ENCODE measurements at regions not wholly inside any gene's neighbourhood (a gene's known extent, or its start where the extent isn't known, plus 50 kb on each side); places are given as distances from the start of the nearest gene placed in this dataset.

DNA sequence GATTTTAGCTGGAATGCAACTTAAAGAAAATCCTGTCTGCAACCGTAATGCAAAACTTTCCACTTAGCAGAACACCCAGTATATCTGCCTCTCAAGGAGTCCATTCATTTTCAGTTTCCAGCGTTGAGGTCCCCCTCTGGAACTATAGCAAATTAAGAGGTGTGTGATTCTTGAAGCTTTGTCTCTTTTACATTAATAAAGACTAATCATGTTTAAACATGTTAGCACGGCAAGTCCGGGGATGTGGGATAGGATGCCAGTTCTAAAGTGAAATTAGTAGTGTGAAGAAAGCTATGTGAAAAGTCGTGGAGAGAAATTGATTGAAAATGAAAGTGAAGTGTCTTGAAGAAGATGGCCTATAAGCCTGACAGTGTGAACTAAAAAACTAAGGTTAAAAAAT lies 429.1 kb downstream of the NR2F1-AS1 start:
- no peak overlapping the region for H3K27ac ChIP-seq

DNA sequence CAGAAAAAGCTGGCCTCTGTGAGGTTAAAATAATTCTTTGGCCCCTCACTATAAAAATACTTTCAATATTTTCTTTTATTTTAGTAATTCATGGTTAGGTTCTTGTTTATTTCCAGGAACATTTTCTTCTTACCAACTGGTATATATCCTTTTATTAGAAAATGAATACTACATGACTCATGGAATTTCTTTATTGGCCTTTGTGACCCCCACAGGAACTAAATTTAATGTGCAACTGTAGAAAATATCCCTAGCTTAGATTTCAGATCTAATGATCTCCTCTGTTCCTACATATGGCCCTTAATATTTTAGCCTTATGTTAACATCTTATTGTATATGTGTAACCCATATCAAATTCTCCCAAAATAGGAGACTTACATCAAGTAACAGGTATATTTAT lies 429.9 kb downstream of the NR2F1-AS1 start:
- TF ChIP-seq, protein P1, sequence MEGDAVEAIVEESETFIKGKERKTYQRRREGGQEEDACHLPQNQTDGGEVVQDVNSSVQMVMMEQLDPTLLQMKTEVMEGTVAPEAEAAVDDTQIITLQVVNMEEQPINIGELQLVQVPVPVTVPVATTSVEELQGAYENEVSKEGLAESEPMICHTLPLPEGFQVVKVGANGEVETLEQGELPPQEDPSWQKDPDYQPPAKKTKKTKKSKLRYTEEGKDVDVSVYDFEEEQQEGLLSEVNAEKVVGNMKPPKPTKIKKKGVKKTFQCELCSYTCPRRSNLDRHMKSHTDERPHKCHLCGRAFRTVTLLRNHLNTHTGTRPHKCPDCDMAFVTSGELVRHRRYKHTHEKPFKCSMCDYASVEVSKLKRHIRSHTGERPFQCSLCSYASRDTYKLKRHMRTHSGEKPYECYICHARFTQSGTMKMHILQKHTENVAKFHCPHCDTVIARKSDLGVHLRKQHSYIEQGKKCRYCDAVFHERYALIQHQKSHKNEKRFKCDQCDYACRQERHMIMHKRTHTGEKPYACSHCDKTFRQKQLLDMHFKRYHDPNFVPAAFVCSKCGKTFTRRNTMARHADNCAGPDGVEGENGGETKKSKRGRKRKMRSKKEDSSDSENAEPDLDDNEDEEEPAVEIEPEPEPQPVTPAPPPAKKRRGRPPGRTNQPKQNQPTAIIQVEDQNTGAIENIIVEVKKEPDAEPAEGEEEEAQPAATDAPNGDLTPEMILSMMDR (conservative IDR thresholded peaks at IDR 0.05) = no peak
- no peak overlapping the region for H3K27ac ChIP-seq

More for the DNA sequence above, 429.1 kb downstream of the NR2F1-AS1 start:
- TF ChIP-seq, protein P1 (conservative IDR thresholded peaks at IDR 0.05) = no peak

DNA sequence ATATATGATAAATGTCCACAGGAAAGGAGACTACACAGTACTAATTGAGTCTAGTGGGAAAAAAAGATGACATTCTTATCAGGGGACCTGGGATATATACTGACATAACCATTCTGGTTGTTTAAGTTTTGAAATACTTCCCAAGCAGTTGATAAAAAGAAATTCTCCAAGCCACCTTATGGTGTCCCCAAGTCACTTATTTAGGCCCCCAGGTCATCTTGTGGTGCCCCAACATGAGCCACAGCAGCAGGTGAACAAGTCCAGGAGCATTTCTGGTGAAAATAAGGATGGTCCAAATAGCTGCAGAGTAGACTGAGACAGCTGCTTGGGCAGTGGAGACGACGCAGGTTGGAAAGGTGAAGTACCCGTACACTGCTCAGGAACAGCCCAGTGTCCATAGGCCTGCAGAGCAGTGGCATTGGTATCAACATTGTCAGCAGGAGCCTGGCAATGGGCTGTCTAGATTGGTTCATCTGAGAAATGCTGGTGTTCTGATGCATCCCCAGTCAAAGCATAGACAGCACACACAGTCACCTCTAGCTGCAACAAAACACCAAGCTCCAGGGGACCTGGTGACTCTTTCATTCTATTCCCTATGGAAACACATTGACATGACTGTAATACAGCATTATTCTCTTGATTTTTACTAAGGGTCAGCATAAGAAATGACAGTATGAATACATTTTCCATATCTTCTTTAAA lies 430.6 kb downstream of the NR2F1-AS1 start:
- no peak overlapping the region for H3K27ac ChIP-seq

DNA sequence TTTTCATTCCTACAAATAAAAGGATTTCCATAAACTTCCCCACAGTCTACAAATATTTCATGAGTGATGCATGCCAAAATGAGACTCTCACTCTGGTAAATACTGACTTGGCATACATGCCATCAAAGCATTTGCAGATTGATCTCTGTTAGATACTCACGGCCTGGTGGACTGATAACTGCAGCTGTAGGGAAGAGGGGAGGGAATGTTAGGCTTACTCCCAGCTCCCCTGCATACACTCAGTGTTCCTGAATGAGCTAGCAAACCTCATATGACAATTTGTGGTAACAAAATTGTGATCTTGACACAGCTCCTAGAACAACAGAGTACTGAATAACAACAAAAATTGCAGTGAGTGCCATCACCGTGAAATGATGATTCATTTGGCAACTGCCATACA lies 435.3 kb downstream of the NR2F1-AS1 start:
- no peak overlapping the region for H3K27ac ChIP-seq
- TF ChIP-seq, protein P1 (conservative IDR thresholded peaks at IDR 0.05) = no peak

More for the DNA sequence above, 430.6 kb downstream of the NR2F1-AS1 start:
- TF ChIP-seq, protein P1 (conservative IDR thresholded peaks at IDR 0.05) = no peak

DNA sequence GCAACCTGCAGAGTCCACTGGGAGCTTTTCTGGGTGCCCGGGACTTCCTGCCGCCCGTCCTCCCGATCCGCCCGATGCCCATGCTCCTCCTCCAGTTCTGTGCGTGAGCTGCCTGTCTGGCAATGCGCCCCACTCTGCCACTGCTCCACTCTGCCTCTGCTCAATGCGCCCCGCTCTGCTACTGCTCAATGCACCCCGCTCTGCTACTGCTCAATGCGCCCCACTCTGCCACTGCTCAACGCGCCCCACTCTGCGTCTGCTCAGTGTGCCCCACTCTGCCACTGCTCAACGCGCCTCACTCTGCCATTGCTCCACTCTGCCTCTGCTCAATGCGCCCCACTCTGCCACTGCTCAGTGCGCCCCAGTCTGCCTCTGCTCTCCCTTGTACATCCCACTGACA lies 436.0 kb downstream of the NR2F1-AS1 start:
- H3K27ac ChIP-seq = no peak overlapping the region
- TF ChIP-seq, protein P1 (conservative IDR thresholded peaks at IDR 0.05) = no peak

DNA sequence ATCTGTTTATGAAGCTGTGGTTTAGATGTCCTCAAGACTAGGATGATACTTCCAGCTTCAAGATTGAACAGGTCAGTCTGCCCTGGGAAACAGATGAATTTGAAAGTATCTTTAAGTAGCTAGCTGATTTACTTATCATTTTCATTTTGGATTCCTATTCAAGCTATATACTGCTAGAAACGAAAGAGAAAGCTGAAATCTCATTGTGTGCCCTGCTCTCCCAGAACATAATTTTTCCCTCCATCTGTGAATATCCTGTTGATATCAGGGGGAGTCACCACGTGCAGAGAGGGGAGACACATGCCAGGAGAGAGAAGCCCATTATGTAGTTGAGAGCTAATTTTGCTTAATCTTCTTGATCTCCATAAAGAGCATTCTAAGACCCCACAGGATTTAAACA lies 439.1 kb downstream of the NR2F1-AS1 start:
- TF ChIP-seq, protein P1 (conservative IDR thresholded peaks at IDR 0.05) = no peak

DNA sequence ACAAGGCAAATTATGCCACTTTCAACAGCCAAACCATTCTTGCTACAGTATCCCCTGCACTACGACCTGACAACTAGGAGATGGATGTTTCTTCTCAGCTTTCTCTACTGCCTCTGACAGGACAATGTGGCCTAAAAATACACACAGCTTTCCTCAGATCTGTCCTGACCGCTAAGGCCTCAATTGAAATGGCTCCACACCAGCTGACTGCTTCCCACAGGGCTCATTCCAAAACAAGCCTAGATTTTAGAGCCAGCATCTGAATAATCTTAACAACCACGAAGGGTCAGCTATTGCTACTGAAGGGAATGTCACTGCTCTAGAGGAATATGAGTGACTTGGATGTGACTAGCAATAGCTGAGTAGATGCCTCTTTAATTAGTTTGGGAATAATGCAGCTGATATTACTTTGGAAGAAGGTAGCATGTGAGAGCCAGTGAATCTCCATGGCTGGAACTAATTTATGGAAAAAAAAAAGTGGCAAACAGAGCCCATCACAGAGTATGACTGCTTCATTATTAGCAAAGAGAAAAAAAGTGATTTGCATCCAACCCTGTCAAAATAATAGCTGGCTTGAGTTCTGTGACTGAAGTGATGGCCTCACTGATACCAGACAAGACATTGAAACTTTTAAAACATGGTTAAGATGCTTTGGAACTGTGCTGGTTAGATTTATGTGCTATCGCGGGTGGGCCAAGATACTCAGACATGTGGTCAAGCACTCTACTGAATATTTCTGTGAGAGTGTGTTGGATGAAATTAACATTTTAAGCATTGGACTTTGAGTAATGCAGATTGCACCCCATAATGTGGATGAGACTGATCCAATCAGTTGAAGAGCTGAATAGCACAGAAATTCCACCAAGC lies 450.2 kb downstream of the NR2F1-AS1 start:
- TF ChIP-seq, protein P1 (conservative IDR thresholded peaks at IDR 0.05) = no peak

More for the DNA sequence above, 439.1 kb downstream of the NR2F1-AS1 start:
- H3K27ac ChIP-seq = no peak overlapping the region

More for the DNA sequence above, 450.2 kb downstream of the NR2F1-AS1 start:
- H3K27ac ChIP-seq = no peak overlapping the region
